Osteocyte (in vitro differentiated cells): ENCODE measurements at regions not wholly inside any gene's neighbourhood (a gene's known extent, or its start where the extent isn't known, plus 50 kb on each side); places are given as distances from the start of the nearest gene placed in this dataset.
"Not testable (repeated sequence)": the region's sequence is repeated elsewhere in the genome, so short reads cannot be mapped to it uniquely, and the experiment has no call there.

Experiments used
- DNase-seq: peaks from one replicate; pipeline ENCODE4 v3.0.0; 2021; ENCODE audit warnings: mixed read lengths; ENCODE audit not compliant: unreplicated experiment; ENCODE audit errors: extremely low spot score
- H3K27ac Mint-ChIP-seq: one replicate; pipeline ENCODE4 v1.8.0; 2021; ENCODE audit warnings: mild to moderate bottlenecking, mixed read lengths; ENCODE audit not compliant: unreplicated experiment
- H3K27me3 Mint-ChIP-seq: one replicate; pipeline ENCODE4 v1.8.0; 2021; ENCODE audit warnings: mixed read lengths; ENCODE audit not compliant: unreplicated experiment
- H3K36me3 Mint-ChIP-seq: one replicate; pipeline ENCODE4 v1.8.0; 2021; ENCODE audit warnings: mixed read lengths; ENCODE audit not compliant: unreplicated experiment
- H3K4me1 Mint-ChIP-seq: one replicate; pipeline ENCODE4 v1.8.0; 2021; ENCODE audit warnings: mixed read lengths; ENCODE audit not compliant: unreplicated experiment
- H3K4me3 Mint-ChIP-seq: one replicate; pipeline ENCODE4 v1.8.0; 2021; ENCODE audit warnings: mild to moderate bottlenecking, moderate library complexity, mixed read lengths; ENCODE audit not compliant: unreplicated experiment
- H3K9me3 Mint-ChIP-seq: one replicate; pipeline ENCODE4 v1.8.0; 2021; ENCODE audit warnings: mixed read lengths; ENCODE audit not compliant: unreplicated experiment
- CTCF ChIP-seq: fragments of 200-600 bp; sonication (generic); IDR thresholded peaks from 2 replicates; pipeline ENCODE4 v1.5.0; 2021; ENCODE audit warnings: antibody characterized with exemption, mild to moderate bottlenecking, moderate library complexity

- Mint-ChIP-seq H3K27ac (no peak overlapping the region), H3K4me3 (no peak overlapping the region), H3K27me3 (peaks cover 22% of the 10 kb centered on the region), H3K9me3 (peaks cover 5% of the 10 kb centered on the region), H3K4me1 (peaks cover 5% of the 10 kb centered on the region), H3K36me3 (no peaks in the 10 kb centered on the region)
- no peak for TF ChIP-seq CTCF
- no peak for DNase-seq
Observed at GRCh38 chr14:103243764-103244737, 90.0 kb upstream of the EIF5 start.

- not testable (repeated sequence) for DNase-seq, H3K27ac Mint-ChIP-seq
Observed at GRCh38 chr14:103245624-103246031, 88.4 kb upstream of the EIF5 start.

GRCh38 chr14:103246070-103246469 lies 88.0 kb upstream of the EIF5 start:
- no peaks in the 10 kb centered on the region for H3K9me3 Mint-ChIP-seq
- TF ChIP-seq CTCF = no peak

More at GRCh38 chr14:103245624-103246031, 88.4 kb upstream of the EIF5 start:
- H3K27me3 Mint-ChIP-seq = peaks cover 26% of the 10 kb centered on the region
- not testable (repeated sequence) for H3K9me3 Mint-ChIP-seq, H3K4me3 Mint-ChIP-seq, H3K36me3 Mint-ChIP-seq, H3K4me1 Mint-ChIP-seq

GRCh38 chr14:103247169-103247606 lies 86.8 kb upstream of the EIF5 start:
- Mint-ChIP-seq H3K4me1 (peaks cover 5% of the 10 kb centered on the region), H3K27me3 (peaks cover 17% of the 10 kb centered on the region), H3K36me3 (no peaks in the 10 kb centered on the region), H3K9me3 (no peaks in the 10 kb centered on the region), H3K27ac (no peak overlapping the region), H3K4me3 (no peak overlapping the region)
- no peak for DNase-seq
- no peak for TF ChIP-seq CTCF

More at GRCh38 chr14:103246070-103246469, 88.0 kb upstream of the EIF5 start:
- no peak for DNase-seq
- Mint-ChIP-seq H3K36me3 (no peaks in the 10 kb centered on the region), H3K4me3 (no peak overlapping the region), H3K27ac (no peak overlapping the region), H3K27me3 (peaks cover 24% of the 10 kb centered on the region), H3K4me1 (peaks cover 5% of the 10 kb centered on the region)

GRCh38 chr14:103250181-103250580 lies 83.9 kb upstream of the EIF5 start:
- H3K4me3 Mint-ChIP-seq = no peak overlapping the region
- no peak overlapping the region for H3K27ac Mint-ChIP-seq
- H3K36me3 Mint-ChIP-seq = no peaks in the 10 kb centered on the region
- peaks cover 5% of the 10 kb centered on the region for H3K4me1 Mint-ChIP-seq
- TF ChIP-seq CTCF = no peak
- peaks cover 18% of the 10 kb centered on the region for H3K27me3 Mint-ChIP-seq
- no peaks in the 10 kb centered on the region for H3K9me3 Mint-ChIP-seq
- no peak for DNase-seq
